ENCODE measurements at regions not wholly inside any gene's neighbourhood (a gene's known extent, or its start where the extent isn't known, plus 50 kb on each side); places are given as distances from the start of the nearest gene placed in this dataset.
A peak's percentile ranks its signal among the peaks of the same experiment; 100 is the strongest.

GRCh38 chr2:59021786-59022185 lies 780.7 kb upstream of the FANCL start:
- DNase-seq (ENCODE audit: low spot score in 2 of 2): no peak

GRCh38 chr2:59019566-59020159 lies 778.5 kb upstream of the FANCL start:
- no peak for DNase-seq (ENCODE audit: low spot score in 2 of 2)
- Histone ChIP-seq H3K4me1 (no peaks in the 10 kb centered on the region), H3K4me3 (peak overlapping the region in 2 of 3 donors; percentile 6 to 35), H3K36me3 (no peaks in the 10 kb centered on the region), H3K27ac (no peak overlapping the region), H3K9me3 (peaks cover 0 to 4% of the 10 kb centered on the region in 2 donors), H3K27me3 (no peaks in the 10 kb centered on the region)
- TF ChIP-seq POLR2A (IDR thresholded peaks at IDR 0.05): no peak
- no peak for TF ChIP-seq CTCF (IDR thresholded peaks at IDR 0.05)
- no peak for TF ChIP-seq POLR2AphosphoS5 (IDR thresholded peaks at IDR 0.05)
- intact Hi-C loops (cut with DNase I; ENCODE audit: low total_unique reads): no loop called here

More at GRCh38 chr2:59021786-59022185, 780.7 kb upstream of the FANCL start:
- intact Hi-C loops (cut with DNase I; ENCODE audit: low total_unique reads): no loop called here
- H3K27me3 ChIP-seq: no peaks in the 10 kb centered on the region
- H3K4me3 ChIP-seq: no peak overlapping the region
- H3K27ac ChIP-seq: no peak overlapping the region
- no peaks in the 10 kb centered on the region for H3K4me1 ChIP-seq
- H3K36me3 ChIP-seq: no peaks in the 10 kb centered on the region
- TF ChIP-seq POLR2A (IDR thresholded peaks at IDR 0.05) (no peak), POLR2AphosphoS5 (IDR thresholded peaks at IDR 0.05) (no peak), CTCF (IDR thresholded peaks at IDR 0.05) (no peak)
- H3K9me3 ChIP-seq: no peaks in the 10 kb centered on the region

GRCh38 chr2:59018737-59019136 lies 777.6 kb upstream of the FANCL start:
- no peaks in the 10 kb centered on the region for H3K36me3 ChIP-seq
- TF ChIP-seq POLR2AphosphoS5 (IDR thresholded peaks at IDR 0.05): no peak
- TF ChIP-seq POLR2A (IDR thresholded peaks at IDR 0.05): no peak
- TF ChIP-seq CTCF (IDR thresholded peaks at IDR 0.05): no peak
- no peaks in the 10 kb centered on the region for H3K4me1 ChIP-seq
- no peak overlapping the region for H3K27ac ChIP-seq
- H3K27me3 ChIP-seq: no peaks in the 10 kb centered on the region
- H3K4me3 ChIP-seq: no peak overlapping the region
- no peak for DNase-seq (ENCODE audit: low spot score in 2 of 2)
- peaks cover 0 to 4% of the 10 kb centered on the region in 2 donors for H3K9me3 ChIP-seq
- intact Hi-C loops (cut with DNase I; ENCODE audit: low total_unique reads): no loop called here

GRCh38 chr2:59015027-59015426 lies 773.9 kb upstream of the FANCL start:
- DNase-seq (ENCODE audit: low spot score in 2 of 2): no peak
- no peaks in the 10 kb centered on the region for H3K4me1 ChIP-seq
- H3K9me3 ChIP-seq: peaks cover 0 to 4% of the 10 kb centered on the region in 2 donors
- TF ChIP-seq POLR2AphosphoS5 (IDR thresholded peaks at IDR 0.05) (no peak), CTCF (IDR thresholded peaks at IDR 0.05) (no peak), POLR2A (IDR thresholded peaks at IDR 0.05) (no peak)
- no peak overlapping the region for H3K27ac ChIP-seq
- H3K36me3 ChIP-seq: no peaks in the 10 kb centered on the region
- no peaks in the 10 kb centered on the region for H3K27me3 ChIP-seq
- H3K4me3 ChIP-seq: no peak overlapping the region
- intact Hi-C loops (cut with DNase I; ENCODE audit: low total_unique reads): no loop called here

GRCh38 chr2:59012971-59013370 lies 771.8 kb upstream of the FANCL start:
- intact Hi-C loops (cut with DNase I; ENCODE audit: low total_unique reads): no loop called here
- Histone ChIP-seq H3K4me3 (no peak overlapping the region), H3K9me3 (peaks cover 0 to 12% of the 10 kb centered on the region in 2 donors), H3K27me3 (no peaks in the 10 kb centered on the region), H3K36me3 (no peaks in the 10 kb centered on the region), H3K27ac (no peak overlapping the region), H3K4me1 (no peaks in the 10 kb centered on the region)
- DNase-seq (ENCODE audit: low spot score in 2 of 2): no peak
- TF ChIP-seq POLR2AphosphoS5 (IDR thresholded peaks at IDR 0.05): no peak
- no peak for TF ChIP-seq CTCF (IDR thresholded peaks at IDR 0.05)
- TF ChIP-seq POLR2A (IDR thresholded peaks at IDR 0.05): no peak
